Nephron progenitor cell (in vitro differentiated cells): ENCODE measurements at regions not wholly inside any gene's neighbourhood (a gene's known extent, or its start where the extent isn't known, plus 50 kb on each side); places are given as distances from the start of the nearest gene placed in this dataset.

ENCODE experiments used
- DNase-seq: peaks from one replicate; pipeline ENCODE4 v3.0.0; 2021
- H3K27ac Mint-ChIP-seq: 2 replicates; pipeline ENCODE4 v1.8.0; 2021; ENCODE audit warnings: mild to moderate bottlenecking, moderate library complexity, mixed read lengths
- H3K27me3 Mint-ChIP-seq: 2 replicates; pipeline ENCODE4 v1.8.0; 2021; ENCODE audit warnings: mild to moderate bottlenecking, low read depth, mixed read lengths; ENCODE audit not compliant: poor library complexity
- H3K36me3 Mint-ChIP-seq: 2 replicates; pipeline ENCODE4 v1.8.0; 2021; ENCODE audit warnings: low read depth, mixed read lengths
- H3K4me1 Mint-ChIP-seq: 2 replicates; pipeline ENCODE4 v1.8.0; 2021; ENCODE audit warnings: mixed read lengths
- H3K4me3 Mint-ChIP-seq: 2 replicates; pipeline ENCODE4 v1.8.0; 2021; ENCODE audit warnings: mild to moderate bottlenecking, moderate library complexity, mixed read lengths
- H3K9me3 Mint-ChIP-seq: 2 replicates; pipeline ENCODE4 v1.8.0; 2021; ENCODE audit warnings: mild to moderate bottlenecking, moderate library complexity, mixed read lengths
- TF ChIP-seq, protein P1 (sequence below): fragments of 200-600 bp; sonication (generic); IDR thresholded peaks from 2 replicates; pipeline ENCODE4 v1.5.0; 2021; ENCODE audit warnings: antibody characterized with exemption

DNA sequence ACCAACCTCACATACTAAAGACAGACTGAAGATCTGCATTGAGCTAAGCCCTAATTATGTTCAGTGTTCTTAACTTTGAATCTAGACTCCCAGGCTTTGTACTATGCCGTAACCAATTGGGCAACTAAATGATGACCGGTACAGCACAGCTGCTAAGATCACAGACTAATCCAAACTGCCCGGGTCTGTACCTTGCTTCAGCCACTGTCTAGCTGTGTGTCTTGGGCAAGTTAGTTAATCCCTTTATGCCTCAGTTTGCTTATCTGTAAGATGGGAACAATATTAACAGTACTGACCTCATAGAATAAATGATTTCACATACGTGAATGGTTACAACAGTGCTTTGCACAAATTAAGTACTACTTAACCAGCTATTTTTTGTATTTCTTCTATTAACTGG is 205.8 kb upstream of the NFE2L3 start:
- TF ChIP-seq, protein P1, sequence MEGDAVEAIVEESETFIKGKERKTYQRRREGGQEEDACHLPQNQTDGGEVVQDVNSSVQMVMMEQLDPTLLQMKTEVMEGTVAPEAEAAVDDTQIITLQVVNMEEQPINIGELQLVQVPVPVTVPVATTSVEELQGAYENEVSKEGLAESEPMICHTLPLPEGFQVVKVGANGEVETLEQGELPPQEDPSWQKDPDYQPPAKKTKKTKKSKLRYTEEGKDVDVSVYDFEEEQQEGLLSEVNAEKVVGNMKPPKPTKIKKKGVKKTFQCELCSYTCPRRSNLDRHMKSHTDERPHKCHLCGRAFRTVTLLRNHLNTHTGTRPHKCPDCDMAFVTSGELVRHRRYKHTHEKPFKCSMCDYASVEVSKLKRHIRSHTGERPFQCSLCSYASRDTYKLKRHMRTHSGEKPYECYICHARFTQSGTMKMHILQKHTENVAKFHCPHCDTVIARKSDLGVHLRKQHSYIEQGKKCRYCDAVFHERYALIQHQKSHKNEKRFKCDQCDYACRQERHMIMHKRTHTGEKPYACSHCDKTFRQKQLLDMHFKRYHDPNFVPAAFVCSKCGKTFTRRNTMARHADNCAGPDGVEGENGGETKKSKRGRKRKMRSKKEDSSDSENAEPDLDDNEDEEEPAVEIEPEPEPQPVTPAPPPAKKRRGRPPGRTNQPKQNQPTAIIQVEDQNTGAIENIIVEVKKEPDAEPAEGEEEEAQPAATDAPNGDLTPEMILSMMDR = no peak
- no peak for DNase-seq
- Mint-ChIP-seq H3K36me3 (no peaks in the 10 kb centered on the region), H3K4me3 (no peak overlapping the region), H3K9me3 (no peaks in the 10 kb centered on the region), H3K4me1 (peaks cover 35% of the 10 kb centered on the region), H3K27me3 (peaks cover 13% of the 10 kb centered on the region), H3K27ac (no peak overlapping the region)

DNA sequence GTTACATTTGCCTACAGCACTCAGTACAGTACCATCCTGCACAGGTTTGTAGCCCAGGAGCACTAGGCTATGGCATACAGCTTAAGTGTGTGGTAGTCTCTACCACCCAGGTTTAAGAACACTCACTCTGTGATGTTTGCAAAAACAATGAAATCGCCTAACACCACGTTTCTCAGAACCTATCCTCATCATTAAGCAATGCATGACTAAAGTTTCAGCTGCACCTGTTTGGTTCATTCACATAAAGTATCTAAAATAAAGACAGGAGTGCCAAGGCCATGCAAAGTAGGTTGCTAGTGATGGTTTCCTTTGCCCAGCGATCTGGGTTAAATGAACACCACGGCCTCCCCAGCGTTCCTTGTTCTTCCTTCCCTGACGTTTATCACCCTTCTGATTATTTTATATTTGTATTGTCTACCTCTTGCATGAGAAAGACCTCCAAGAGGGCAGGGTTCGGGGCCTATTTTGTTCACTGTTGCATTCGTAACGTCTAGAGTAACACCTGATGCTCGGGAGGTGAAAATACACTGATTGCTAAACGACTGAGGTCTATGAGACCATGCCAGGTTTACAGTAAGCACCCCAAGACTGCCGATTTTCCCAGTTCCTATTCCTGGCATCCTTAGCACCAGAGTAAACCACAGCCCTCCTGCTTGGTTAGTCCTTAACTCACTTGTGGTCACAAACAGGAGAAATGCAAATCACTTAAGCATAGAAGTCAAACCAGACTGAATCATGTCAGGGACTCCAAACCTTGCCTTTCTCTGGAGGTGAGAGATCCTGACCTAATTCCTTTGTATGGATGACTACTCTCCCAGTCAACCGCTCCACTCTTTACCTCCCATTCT is 204.1 kb upstream of the NFE2L3 start:
- Mint-ChIP-seq H3K27me3 (peaks cover 9% of the 10 kb centered on the region), H3K4me3 (no peak overlapping the region), H3K4me1 (peaks cover 50% of the 10 kb centered on the region), H3K36me3 (no peaks in the 10 kb centered on the region), H3K9me3 (no peaks in the 10 kb centered on the region), H3K27ac (no peak overlapping the region)
- DNase-seq = no peak
- TF ChIP-seq, protein P1 = no peak

DNA sequence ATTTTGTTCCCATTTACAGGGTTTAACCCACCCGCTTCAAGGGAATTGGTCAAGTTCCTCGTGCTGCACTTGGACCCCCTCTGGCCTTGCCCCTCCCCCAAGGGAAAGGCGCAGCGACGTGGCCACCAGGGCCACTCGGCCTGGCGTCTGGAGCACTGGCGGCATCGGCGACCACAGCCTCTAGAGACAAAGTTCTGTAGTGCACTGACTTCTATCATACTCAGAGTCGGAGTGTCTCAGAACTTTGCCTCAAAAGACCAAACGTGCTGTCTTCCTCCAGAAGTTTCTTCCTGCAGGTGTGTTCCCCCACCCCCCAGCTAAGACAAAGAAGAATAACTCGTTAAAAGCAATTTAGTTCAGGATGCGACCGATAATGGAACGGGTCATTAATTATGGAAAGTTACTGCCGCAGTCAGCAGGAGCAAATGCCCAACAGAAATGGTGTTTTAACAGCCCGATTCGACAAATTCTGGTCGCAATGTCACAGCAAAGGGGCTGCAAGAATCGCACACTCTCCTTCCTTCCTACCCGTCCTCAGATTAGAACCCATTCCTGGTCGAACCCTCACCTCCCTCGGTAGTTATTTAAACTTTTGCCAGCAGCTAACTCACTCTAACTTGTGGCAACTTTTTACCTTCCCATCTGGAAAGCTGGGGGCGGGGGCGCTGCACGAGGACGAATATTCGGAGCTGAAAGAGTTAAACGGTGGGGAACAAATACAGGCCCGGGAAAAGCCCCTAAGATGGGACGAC is 202.1 kb upstream of the NFE2L3 start:
- TF ChIP-seq, protein P1 = peak; percentile 11
- H3K4me1 Mint-ChIP-seq = peaks cover 52% of the 10 kb centered on the region
- peak overlapping the region; percentile 98 for H3K4me3 Mint-ChIP-seq
- DNase-seq = peak; percentile 74
- H3K27me3 Mint-ChIP-seq = peaks cover 9% of the 10 kb centered on the region
- H3K27ac Mint-ChIP-seq = peak overlapping the region; percentile 97
- H3K36me3 Mint-ChIP-seq = peaks cover 9% of the 10 kb centered on the region
- H3K9me3 Mint-ChIP-seq = peaks cover 9% of the 10 kb centered on the region

DNA sequence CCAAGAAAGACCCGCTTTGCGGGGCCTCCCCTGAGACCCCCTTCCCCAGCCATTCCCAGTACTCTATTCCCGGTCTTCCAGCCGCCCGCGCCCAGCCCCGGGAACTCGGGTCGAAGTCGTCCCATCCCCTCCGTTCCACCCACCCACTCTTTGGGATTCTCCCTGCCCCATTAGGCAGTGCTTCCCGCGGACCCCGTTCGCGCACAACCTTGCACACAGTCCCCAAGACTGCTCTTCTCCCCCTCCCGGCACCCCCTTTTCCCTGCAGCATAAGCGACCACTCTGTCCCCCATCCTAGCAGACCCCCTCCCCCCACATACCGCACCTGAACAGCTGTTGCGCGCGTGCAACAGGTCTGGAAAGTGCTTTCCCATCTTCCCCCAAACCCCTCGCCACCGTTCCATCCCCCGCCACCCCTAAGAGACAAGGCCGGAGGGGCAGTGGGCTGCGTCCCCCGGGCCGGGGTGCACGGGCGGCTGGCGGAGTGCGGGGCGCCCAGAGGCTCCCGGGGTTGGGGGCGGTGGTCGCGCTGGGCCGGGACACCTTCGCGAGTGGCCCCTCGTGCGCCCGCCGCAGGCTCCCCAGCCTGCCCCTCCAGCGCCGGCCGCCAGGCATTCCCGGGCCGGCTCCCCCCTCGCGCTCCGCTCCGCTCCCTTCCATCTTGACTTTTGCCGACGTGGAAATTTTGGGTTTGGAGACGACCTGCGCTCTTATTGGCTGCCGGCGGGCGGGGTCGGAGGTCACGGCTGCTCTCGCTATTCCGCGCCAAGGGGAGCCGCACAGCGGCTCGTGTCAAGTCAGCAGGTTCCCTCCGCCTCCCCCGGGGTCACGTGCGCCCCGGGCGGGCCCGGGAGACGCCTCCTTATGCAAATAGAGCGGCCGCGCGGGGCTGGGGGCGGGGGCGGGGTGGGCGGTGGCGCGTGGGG is 201.2 kb upstream of the NFE2L3 start:
- H3K9me3 Mint-ChIP-seq = peaks cover 13% of the 10 kb centered on the region
- H3K4me1 Mint-ChIP-seq = peaks cover 45% of the 10 kb centered on the region
- H3K36me3 Mint-ChIP-seq = peaks cover 9% of the 10 kb centered on the region
- peaks cover 7% of the 10 kb centered on the region for H3K27me3 Mint-ChIP-seq
- H3K27ac Mint-ChIP-seq = peak overlapping the region; percentile 97
- peak overlapping the region; percentile 98 for H3K4me3 Mint-ChIP-seq
- TF ChIP-seq, protein P1 = no peak
- peak; percentile 95 for DNase-seq

DNA sequence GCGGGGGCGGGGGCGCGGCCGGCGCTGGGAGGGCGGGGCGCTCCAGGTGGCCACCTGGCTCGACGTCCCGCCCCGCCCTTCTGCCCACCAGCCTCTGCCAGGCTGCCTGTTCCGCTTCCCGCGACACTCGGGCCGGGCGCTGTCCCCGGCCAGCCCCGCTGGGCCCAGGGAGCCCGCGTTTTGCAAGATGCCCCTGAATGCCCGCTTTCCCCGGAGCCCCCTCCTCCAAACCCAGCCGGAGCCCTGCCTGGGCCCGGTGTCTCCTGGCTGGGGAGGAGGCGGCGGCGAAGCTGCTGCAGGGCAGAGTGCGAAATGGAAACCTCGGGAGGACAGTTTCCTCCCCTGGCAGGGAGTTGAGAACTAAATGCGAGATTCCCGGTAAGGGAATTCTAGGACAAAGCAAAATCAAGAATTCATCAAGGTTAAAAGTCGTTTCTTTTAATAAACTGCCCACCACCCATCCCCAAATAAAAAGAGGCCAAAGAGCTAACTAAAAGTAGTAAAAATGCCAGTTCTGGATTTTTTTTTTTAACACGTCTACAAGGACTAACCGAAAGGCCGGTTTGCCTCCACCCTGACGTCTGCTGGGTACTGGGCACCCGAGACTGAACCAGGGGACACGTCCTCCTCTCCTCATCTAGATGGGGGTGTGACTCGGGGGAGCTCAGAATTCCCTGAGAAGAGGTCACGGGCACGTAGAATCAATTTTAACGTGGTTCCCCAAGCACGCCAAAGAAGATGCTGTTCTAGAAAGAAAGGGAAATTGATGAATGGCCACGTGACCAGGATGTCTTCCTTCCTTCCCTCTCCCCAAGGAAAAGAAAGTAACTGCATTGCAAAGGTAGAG is 200.4 kb upstream of the NFE2L3 start:
- peak overlapping the region; percentile 24 for H3K27ac Mint-ChIP-seq

More for the DNA sequence above, 200.4 kb upstream of the NFE2L3 start:
- TF ChIP-seq, protein P1 = no peak
- H3K9me3 Mint-ChIP-seq = peaks cover 13% of the 10 kb centered on the region
- peak; percentile 15 for DNase-seq
- H3K27me3 Mint-ChIP-seq = peaks cover 7% of the 10 kb centered on the region
- H3K4me1 Mint-ChIP-seq = peaks cover 45% of the 10 kb centered on the region
- H3K4me3 Mint-ChIP-seq = peak overlapping the region; percentile 75
- peaks cover 9% of the 10 kb centered on the region for H3K36me3 Mint-ChIP-seq
